ENCODE measurements at regions not wholly inside any gene's neighbourhood (a gene's known extent, or its start where the extent isn't known, plus 50 kb on each side); places are given as distances from the start of the nearest gene placed in this dataset.

DNA sequence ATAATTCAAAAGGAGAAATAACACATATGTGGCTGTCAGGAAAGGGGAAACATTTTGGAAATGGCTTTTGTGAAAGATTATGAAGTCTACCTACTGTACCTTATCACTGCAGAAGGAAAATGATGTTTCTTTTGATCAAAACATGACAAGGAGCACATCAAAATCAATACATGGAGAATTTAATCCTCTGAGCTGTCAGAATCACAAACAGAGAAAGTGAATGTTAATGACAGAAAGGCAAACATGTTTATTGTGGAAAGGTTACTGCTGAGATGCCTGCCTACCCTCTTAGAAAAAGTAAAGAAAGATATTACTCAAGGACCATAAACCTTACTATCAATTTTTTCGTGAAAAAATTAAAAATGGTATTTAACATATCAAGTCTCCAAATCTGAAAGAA is 794.5 kb upstream of the GYPC start:
- DNase-seq (ENCODE audit: low spot score) = no peak

DNA sequence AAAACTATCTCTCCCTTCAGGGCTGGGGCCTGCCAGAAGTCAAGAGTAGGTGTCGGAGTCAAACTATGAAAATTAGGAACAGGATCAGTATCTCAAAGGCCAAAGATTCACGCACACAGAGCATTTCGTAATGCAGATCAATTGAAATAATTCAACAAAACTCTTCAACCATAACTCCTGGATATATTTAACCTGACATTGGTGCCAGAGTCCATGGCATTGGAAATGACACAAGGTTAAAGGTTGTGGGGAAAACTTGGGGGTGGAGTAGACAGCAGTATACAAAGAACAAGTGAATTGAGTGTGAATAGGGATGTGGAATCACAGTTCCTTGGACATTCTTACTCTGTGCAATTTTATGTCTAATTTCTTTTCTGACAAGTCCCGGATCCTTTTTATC is 788.0 kb upstream of the GYPC start:
- DNase-seq (ENCODE audit: low spot score) = no peak

GRCh38 chr2:125870264-125870663 is 785.7 kb upstream of the GYPC start:
- no peak for DNase-seq (ENCODE audit: low spot score)

- no peak for DNase-seq (ENCODE audit: low spot score)
These were observed 785.2 kb upstream of the GYPC start for GRCh38 chr2:125870746-125871145.

GRCh38 chr2:125874564-125874963 is 781.4 kb upstream of the GYPC start:
- DNase-seq (ENCODE audit: low spot score) = no peak

- DNase-seq (ENCODE audit: low spot score) = no peak
These were observed 770.6 kb upstream of the GYPC start for GRCh38 chr2:125885340-125885739.

GRCh38 chr2:125886153-125886552 is 769.8 kb upstream of the GYPC start:
- no peak for DNase-seq (ENCODE audit: low spot score)

- DNase-seq (ENCODE audit: low spot score) = no peak
These were observed 754.7 kb upstream of the GYPC start for GRCh38 chr2:125901278-125901677.

- no peak for DNase-seq (ENCODE audit: low spot score)
These were observed 729.9 kb upstream of the GYPC start for GRCh38 chr2:125925891-125926546.

DNA sequence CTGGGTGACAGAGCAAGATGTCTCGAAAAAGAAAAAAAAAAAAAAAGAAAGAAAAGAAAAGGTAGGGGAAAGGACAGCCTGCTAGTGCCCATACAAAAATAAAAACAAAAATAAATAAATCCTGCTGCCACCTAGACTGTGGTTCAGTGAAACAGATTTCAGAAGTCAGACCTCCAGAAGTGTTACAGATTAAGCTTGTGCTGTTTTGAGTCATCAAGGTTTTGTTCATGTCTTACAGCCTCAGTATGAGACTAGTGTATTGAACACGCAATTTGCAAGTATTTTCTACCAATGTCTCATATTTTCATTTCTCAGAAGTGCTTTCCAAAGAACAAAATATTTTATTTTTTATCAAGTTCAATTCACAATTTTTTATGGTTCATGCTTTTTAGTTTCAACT is 720.4 kb upstream of the GYPC start:
- no peak for DNase-seq (ENCODE audit: low spot score)

- no peak for DNase-seq (ENCODE audit: low spot score)
These were observed 713.2 kb upstream of the GYPC start for GRCh38 chr2:125942585-125943424.

DNA sequence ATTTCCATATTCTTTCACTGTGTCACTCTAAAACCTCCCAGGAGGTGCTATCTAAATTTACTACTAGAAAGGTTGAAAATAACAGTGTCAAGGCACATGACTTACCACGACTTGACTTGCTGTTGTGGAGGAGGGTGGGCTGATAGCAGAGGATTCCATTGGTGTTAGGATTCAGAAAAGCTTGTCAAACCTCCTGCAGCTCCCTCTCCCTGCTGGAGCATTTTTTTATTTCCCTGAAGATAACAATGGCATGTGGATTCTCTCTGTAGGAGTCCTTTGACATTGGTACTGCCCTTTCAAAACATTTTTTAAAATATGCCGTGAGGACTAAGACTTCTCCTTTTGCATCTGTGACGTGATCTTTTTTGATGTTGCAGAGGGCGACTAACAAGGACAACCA is 696.9 kb upstream of the GYPC start:
- no peak for DNase-seq (ENCODE audit: low spot score)

- DNase-seq (ENCODE audit: low spot score) = no peak
These were observed 694.2 kb upstream of the GYPC start for GRCh38 chr2:125961739-125962138.

- no peak for DNase-seq (ENCODE audit: low spot score)
These were observed 676.1 kb upstream of the GYPC start for GRCh38 chr2:125979886-125980285.

DNA sequence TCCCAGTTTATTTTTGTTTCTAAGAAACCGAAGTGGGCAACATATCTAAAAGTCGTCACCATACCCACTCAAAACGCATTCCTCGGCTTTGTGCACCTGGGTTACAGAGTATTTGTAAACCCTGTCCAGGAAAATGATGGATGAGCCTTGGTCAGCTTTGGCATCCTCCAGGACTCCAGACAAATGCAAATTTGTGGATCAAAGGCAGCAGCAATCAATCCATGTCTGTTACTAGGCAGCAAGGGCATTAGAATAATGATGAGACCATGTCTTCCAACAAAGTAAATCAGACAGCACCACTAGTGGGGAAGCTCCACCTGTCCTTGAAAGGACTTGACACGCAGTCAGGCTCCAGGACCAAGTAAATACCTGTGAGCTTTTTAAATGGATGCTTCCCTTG is 672.6 kb upstream of the GYPC start:
- DNase-seq (ENCODE audit: low spot score) = no peak

DNA sequence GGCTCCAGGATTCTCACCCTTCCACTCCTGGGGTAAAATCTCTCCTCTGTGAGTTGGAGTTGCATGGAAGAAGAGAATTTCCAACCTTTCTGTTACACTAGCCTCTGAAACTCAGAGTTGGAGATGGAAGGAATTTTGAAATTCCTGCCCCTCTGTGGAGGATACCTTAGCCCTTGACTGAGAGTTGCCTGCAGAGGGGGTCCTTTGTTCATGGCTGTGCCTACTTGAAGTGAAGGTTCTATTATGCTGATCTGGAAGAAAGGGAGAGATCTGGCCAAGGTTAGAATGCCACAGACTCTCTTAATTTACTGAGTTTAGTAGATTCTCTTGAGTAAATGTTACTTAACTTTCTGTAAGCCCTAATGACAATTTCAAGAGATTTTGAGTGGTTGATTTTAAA is 626.6 kb upstream of the GYPC start:
- DNase-seq (ENCODE audit: low spot score) = no peak

DNA sequence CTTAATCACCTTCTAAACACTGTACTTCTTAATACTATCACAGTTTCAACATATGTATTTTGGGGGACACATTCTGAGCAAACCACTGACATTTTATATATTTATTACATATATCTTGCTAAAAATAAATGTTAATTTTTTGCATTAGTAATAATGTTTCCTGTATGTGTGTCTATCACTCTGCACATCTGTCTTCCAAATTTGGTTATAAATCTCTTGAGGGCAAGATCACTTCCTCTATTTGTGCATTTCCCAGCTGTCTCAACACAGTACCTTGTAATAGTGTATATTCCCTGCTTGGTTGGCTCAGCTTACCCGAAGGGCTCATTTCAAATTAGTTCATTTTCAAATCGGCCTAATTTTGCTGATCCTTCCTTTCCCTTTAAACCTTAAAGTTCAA is 617.1 kb upstream of the GYPC start:
- DNase-seq (ENCODE audit: low spot score) = no peak

DNA sequence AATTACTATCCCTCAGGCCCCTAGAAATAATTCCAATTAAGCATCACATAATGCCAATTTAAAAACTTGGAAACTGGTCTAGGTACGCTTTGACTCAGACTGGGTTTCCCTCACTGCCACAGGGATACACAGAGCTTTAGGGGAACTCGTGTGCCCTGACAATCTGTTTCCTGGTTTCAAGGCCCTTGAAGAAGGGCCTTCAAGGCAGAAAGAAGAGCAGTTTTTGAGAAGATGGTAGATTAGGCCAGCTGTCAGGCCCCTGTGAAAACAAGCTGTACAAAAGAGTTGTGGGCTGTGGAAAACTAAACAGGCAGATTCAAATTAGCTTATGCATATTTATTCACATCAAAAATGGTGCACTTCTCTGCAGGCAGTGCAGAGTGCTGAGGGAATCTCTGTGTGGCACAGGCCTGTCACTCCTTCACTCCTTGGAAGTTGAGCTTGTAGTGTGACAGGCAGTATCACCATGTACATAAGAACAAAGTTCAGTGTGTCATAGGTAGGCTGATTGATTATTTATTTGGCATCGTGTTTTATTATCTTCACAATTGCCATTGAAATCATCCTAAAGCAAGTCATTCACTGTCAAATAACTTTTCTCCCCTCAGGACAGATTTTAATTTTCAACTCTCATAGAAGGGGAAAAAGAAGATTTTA is 614.4 kb upstream of the GYPC start:
- DNase-seq (ENCODE audit: low spot score) = no peak

DNA sequence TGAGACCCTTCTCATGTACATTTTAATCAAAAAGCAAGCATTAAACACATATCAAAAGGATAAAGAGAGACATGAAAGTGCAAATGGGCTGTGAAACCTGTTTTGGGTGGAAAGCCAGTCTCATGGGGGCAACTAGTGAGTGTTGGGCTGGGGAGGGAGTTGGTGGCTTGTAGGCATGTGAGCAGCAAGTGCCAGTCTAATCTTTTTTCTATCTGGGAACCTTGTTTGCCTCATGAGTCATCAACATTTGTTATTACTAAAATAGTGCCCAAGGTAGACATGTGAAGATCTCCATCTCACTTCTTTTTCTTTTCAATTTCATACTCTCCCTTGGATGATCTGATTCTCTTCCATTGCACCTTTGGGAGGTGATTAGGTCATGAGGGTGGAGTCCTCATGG is 613.9 kb upstream of the GYPC start:
- no peak for DNase-seq (ENCODE audit: low spot score)

- no peak for DNase-seq (ENCODE audit: low spot score)
These were observed 607.2 kb upstream of the GYPC start for GRCh38 chr2:126048719-126049118.

GRCh38 chr2:126049461-126049860 is 606.5 kb upstream of the GYPC start:
- DNase-seq (ENCODE audit: low spot score) = no peak

GRCh38 chr2:126050991-126051736 is 604.8 kb upstream of the GYPC start:
- DNase-seq (ENCODE audit: low spot score) = no peak

Data from Ammon's horn (tissue), 1 donor.